ENCODE measurements at regions not wholly inside any gene's neighbourhood (a gene's known extent, or its start where the extent isn't known, plus 50 kb on each side); places are given as distances from the start of the nearest gene placed in this dataset.

DNA sequence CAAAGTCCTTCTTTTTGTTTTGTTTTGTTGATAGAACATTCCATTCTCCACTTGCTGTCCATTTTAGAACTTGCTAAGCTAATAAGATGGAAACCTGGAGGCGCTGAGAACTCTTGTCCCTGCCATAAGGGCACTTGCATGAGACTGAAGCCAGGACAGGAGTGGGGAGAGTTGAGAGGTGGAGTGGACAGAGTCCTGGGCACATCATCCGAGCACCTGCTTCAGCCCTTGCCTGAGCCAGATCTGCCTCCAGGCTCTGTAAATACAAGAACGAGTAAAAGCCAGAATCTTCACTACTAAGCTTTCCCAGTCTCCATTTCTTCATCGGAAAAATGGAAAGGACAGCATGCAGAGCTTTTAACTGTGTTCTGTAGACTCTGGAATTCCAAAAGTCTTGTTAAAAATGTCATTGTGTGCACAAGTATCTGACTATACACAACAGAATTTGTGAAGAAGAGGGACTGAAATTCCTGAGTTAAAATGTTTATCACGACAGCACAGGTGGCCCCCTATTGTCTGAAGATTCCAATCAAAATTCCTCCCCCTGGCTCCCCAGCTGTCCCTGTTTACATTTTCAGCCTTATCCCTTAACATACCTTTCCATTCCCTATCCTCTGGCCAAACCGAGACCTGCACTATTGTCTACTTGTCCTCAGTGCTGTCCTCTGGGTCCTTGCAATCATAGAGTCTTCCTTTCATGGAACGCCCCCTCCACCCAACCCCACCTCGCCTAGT is 498.2 kb upstream of the TNP1 start:
- TF ChIP-seq, protein P1, sequence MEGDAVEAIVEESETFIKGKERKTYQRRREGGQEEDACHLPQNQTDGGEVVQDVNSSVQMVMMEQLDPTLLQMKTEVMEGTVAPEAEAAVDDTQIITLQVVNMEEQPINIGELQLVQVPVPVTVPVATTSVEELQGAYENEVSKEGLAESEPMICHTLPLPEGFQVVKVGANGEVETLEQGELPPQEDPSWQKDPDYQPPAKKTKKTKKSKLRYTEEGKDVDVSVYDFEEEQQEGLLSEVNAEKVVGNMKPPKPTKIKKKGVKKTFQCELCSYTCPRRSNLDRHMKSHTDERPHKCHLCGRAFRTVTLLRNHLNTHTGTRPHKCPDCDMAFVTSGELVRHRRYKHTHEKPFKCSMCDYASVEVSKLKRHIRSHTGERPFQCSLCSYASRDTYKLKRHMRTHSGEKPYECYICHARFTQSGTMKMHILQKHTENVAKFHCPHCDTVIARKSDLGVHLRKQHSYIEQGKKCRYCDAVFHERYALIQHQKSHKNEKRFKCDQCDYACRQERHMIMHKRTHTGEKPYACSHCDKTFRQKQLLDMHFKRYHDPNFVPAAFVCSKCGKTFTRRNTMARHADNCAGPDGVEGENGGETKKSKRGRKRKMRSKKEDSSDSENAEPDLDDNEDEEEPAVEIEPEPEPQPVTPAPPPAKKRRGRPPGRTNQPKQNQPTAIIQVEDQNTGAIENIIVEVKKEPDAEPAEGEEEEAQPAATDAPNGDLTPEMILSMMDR (IDR thresholded peaks at IDR 0.05; ENCODE audit: low read depth, low read length): no peak
- TF ChIP-seq POLR2A (IDR thresholded peaks at IDR 0.05; ENCODE audit: extremely low read depth, insufficient read length) (no peak), MYC (IDR thresholded peaks at IDR 0.05; ENCODE audit: low read depth, low read length) (no peak)
- TF ChIP-seq, protein P2, sequence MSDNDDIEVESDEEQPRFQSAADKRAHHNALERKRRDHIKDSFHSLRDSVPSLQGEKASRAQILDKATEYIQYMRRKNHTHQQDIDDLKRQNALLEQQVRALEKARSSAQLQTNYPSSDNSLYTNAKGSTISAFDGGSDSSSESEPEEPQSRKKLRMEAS (IDR thresholded peaks at IDR 0.05; ENCODE audit: low read depth, low read length): no peak

Measured in NB4 (cell line).